ENCODE measurements at regions not wholly inside any gene's neighbourhood (a gene's known extent, or its start where the extent isn't known, plus 50 kb on each side); places are given as distances from the start of the nearest gene placed in this dataset.

GRCh38 chr2:219949053-219949452, 321.6 kb downstream of the SLC4A3 start:
- TF ChIP-seq CTCF (IDR thresholded peaks at IDR 0.05; ENCODE audit: low read length) (no peak), EZH2 (IDR thresholded peaks at IDR 0.05; ENCODE audit: borderline replicate concordance, low read length) (no peak)

All from OCI-LY1 (cell line).